ENCODE measurements at regions not wholly inside any gene's neighbourhood (a gene's known extent, or its start where the extent isn't known, plus 50 kb on each side); places are given as distances from the start of the nearest gene placed in this dataset.

DNA sequence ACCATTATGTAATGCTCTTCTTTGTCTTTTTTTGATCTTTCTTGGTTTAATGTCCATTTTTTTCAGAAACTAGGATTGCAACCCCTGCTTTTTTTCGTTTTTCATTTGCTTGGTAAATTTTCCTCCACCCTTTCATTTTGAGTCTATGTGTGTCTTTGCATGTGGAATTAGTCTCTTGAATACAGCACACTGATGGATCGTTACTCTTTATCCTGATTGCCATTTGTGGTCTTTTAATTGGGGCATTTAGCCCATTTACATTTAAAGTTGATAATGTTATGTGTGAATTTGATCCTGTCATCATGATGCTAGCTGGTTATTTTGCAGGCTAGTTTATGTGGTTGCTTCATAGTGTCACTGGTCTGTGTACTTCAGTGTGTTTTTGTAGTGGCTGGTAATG is 75.6 kb upstream of the ETV3 start:
- no peak overlapping the region for H3K4me2 ChIP-seq (ENCODE audit: insufficient read depth, low read length)
- no peaks in the 10 kb centered on the region for H4K20me1 ChIP-seq (replicated peaks; ENCODE audit: control insufficient read depth, extremely low read depth, insufficient read depth, low read length)
- H3K9me1 ChIP-seq (replicated peaks; ENCODE audit: control insufficient read depth, extremely low read depth, insufficient read depth, low read length) = no peaks in the 10 kb centered on the region
- no peak overlapping the region for H2AFZ ChIP-seq (ENCODE audit: low read depth, low read length)
- H3K36me3 ChIP-seq (ENCODE audit: control insufficient read depth in 2 of 2, extremely low read depth in 1 of 2, insufficient read depth in 2 of 2, low read length in 2 of 2) = no peaks in the 10 kb centered on the region
- H3K4me1 ChIP-seq (ENCODE audit: control insufficient read depth, extremely low read depth, insufficient read depth, low read length) = no peaks in the 10 kb centered on the region
- no peaks in the 10 kb centered on the region for H3K9me3 ChIP-seq (replicated peaks; ENCODE audit: control insufficient read depth, insufficient read depth, low read length)
- H3K27me3 ChIP-seq (ENCODE audit: control insufficient read depth in 2 of 2, insufficient read depth in 2 of 2, low read length in 2 of 2) = peaks cover 2 to 6% of the 10 kb centered on the region in 2 experiments
- TF ChIP-seq, protein P1, sequence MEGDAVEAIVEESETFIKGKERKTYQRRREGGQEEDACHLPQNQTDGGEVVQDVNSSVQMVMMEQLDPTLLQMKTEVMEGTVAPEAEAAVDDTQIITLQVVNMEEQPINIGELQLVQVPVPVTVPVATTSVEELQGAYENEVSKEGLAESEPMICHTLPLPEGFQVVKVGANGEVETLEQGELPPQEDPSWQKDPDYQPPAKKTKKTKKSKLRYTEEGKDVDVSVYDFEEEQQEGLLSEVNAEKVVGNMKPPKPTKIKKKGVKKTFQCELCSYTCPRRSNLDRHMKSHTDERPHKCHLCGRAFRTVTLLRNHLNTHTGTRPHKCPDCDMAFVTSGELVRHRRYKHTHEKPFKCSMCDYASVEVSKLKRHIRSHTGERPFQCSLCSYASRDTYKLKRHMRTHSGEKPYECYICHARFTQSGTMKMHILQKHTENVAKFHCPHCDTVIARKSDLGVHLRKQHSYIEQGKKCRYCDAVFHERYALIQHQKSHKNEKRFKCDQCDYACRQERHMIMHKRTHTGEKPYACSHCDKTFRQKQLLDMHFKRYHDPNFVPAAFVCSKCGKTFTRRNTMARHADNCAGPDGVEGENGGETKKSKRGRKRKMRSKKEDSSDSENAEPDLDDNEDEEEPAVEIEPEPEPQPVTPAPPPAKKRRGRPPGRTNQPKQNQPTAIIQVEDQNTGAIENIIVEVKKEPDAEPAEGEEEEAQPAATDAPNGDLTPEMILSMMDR (IDR thresholded peaks at IDR 0.05; ENCODE audit: extremely low read depth in 1 of 2, insufficient read depth in 1 of 2, low read depth in 1 of 2, low read length in 2 of 2) = no peak
- TF ChIP-seq GATA2 (IDR thresholded peaks at IDR 0.05; ENCODE audit: insufficient read depth, insufficient read length, low read depth, low read length) (no peak), FOS (IDR thresholded peaks at IDR 0.05; ENCODE audit: borderline replicate concordance, insufficient read depth, low read length) (no peak), POLR2AphosphoS5 (IDR thresholded peaks at IDR 0.05; ENCODE audit: insufficient read depth, low read depth, low read length) (no peak), EZH2 (IDR thresholded peaks at IDR 0.05; ENCODE audit: borderline replicate concordance, low read depth, low read length, severe bottlenecking) (no peak), POLR2A (IDR thresholded peaks at IDR 0.05; ENCODE audit: low read depth, low read length) (no peak), MYC (IDR thresholded peaks at IDR 0.05; ENCODE audit: low read depth, low read length) (no peak), JUN (IDR thresholded peaks at IDR 0.05; ENCODE audit: borderline replicate concordance, insufficient read depth, insufficient read length, low read depth) (no peak)
- TF ChIP-seq, protein P2, sequence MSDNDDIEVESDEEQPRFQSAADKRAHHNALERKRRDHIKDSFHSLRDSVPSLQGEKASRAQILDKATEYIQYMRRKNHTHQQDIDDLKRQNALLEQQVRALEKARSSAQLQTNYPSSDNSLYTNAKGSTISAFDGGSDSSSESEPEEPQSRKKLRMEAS (IDR thresholded peaks at IDR 0.05; ENCODE audit: insufficient read depth, insufficient read length) = no peak
- H3K9ac ChIP-seq (replicated peaks; ENCODE audit: extremely low read depth, insufficient read depth, low read length) = no peak overlapping the region
- intact Hi-C loops (cut with micrococcal nuclease) = no loop called here
- ChIA-PET CTCF (interaction anchor here (1.5 kb wide), 1 partner anchor 292 kb away, joined by 3 read pairs; no protein-coding TSS in a partner anchor), POLR2A (no interaction called here)
- no TSS peak for BruUV-seq (replicated peaks)
- no peak overlapping the region for H3K4me3 ChIP-seq (replicated peaks in 1 of 3; ENCODE audit: insufficient read depth in 1 of 3, low read depth in 1 of 3, low read length in 3 of 3)
- DNase-seq (ENCODE audit: low read depth, low spot score) (no peak), FAIRE-seq (no peak)
- dilution Hi-C loops (cut with MboI; ENCODE audit: extremely low pct_ligation_motif_present, low sequenced_read_pairs) = loop anchor here (25.0 kb wide), 1 partner anchor 148 kb away; no protein-coding TSS in a partner anchor
- no peaks in the 10 kb centered on the region for H3K79me2 ChIP-seq (ENCODE audit: control insufficient read depth, insufficient read depth, low read length)
- no peak overlapping the region for H3K27ac ChIP-seq (ENCODE audit: insufficient read depth, low read depth, low read length)

All from endothelial cell of umbilical vein (primary cell).